Lower leg skin (tissue), 4 donors: ENCODE measurements at regions not wholly inside any gene's neighbourhood (a gene's known extent, or its start where the extent isn't known, plus 50 kb on each side); places are given as distances from the start of the nearest gene placed in this dataset.

Experiments used
- DNase-seq, 2 donors: peaks; one replicate each; pipeline ENCODE4 v3.0.0-alpha.2; 2019; ENCODE audit warnings: low spot score in 2 of 2
- H3K4me3 ChIP-seq: fragments of 200-600 bp; sonication (generic); 2 replicates; pipeline ENCODE4 v1.5.1; 2017; ENCODE audit warnings: mild to moderate bottlenecking, low read depth; ENCODE audit not compliant: poor library complexity, severe bottlenecking
- CTCF ChIP-seq, 3 donors: fragments of 450-650 bp; IDR thresholded peaks; one replicate each; pipeline ENCODE4 v1.5.1; 2016; ENCODE audit warnings: antibody characterized with exemption in 3 of 3, mild to moderate bottlenecking in 3 of 3, moderate library complexity in 2 of 3
- POLR2A ChIP-seq, 2 donors: fragments of 450-650 bp; IDR thresholded peaks; one replicate each; pipeline ENCODE4 v1.6.1; 2016 to 2017; ENCODE audit warnings: antibody characterized with exemption in 2 of 2, mild to moderate bottlenecking in 1 of 2, moderate library complexity in 1 of 2
- WGBS, 2 donors: methylation state at CpG; one replicate each; pipeline ENCODE4 v1.1.5; 2018; 5-methylcytosine and 5-hydroxymethylcytosine counted together
- intact Hi-C: fragments of 100-400 bp; cut with DNase I; formaldehyde crosslinking; loops from one replicate; pipeline ENCODE4 v1.15.0; 2023; ENCODE audit warnings: low total_unique reads

GRCh38 chr5:92923885-92924284 is 657.1 kb downstream of the NR2F1-AS1 start:
- TF ChIP-seq POLR2A (IDR thresholded peaks at IDR 0.05) (no peak), CTCF (IDR thresholded peaks at IDR 0.05) (no peak)
- intact Hi-C loops, result no loop called here
- H3K4me3 ChIP-seq, result no peak overlapping the region
- WGBS, 2 donors, result 46 to 59% methylated on average over 1 of the region's 1 CpG
- no peak for DNase-seq

- intact Hi-C loops, result no loop called here
- TF ChIP-seq POLR2A (IDR thresholded peaks at IDR 0.05), result no peak
- 67 to 86% methylated on average over 5 of the region's 5 CpGs for WGBS, 2 donors
- no peak overlapping the region for H3K4me3 ChIP-seq
- no peak for DNase-seq
These were observed 658.6 kb downstream of the NR2F1-AS1 start for GRCh38 chr5:92922231-92922967.

- DNase-seq, result no peak
- 81 to 83% methylated on average over 2 of the region's 2 CpGs for WGBS, 2 donors
- intact Hi-C loops, result no loop called here
- no peak for TF ChIP-seq POLR2A (IDR thresholded peaks at IDR 0.05)
- TF ChIP-seq CTCF (IDR thresholded peaks at IDR 0.05), result no peak
- no peak overlapping the region for H3K4me3 ChIP-seq
These were observed 664.0 kb downstream of the NR2F1-AS1 start for GRCh38 chr5:92917044-92917443.

GRCh38 chr5:92916036-92916435 is 665.0 kb downstream of the NR2F1-AS1 start:
- no peak for TF ChIP-seq CTCF (IDR thresholded peaks at IDR 0.05)
- TF ChIP-seq POLR2A (IDR thresholded peaks at IDR 0.05), result no peak
- H3K4me3 ChIP-seq, result no peak overlapping the region
- WGBS, 2 donors, result 67 to 70% methylated on average over 3 of the region's 3 CpGs
- intact Hi-C loops, result no loop called here
- no peak for DNase-seq

GRCh38 chr5:92912283-92912682 is 668.7 kb downstream of the NR2F1-AS1 start:
- WGBS, 2 donors, result 78 to 86% methylated on average over 1 of the region's 1 CpG
- H3K4me3 ChIP-seq, result no peak overlapping the region
- intact Hi-C loops, result no loop called here
- no peak for DNase-seq
- TF ChIP-seq CTCF (IDR thresholded peaks at IDR 0.05) (no peak), POLR2A (IDR thresholded peaks at IDR 0.05) (no peak)

- TF ChIP-seq POLR2A (IDR thresholded peaks at IDR 0.05), result no peak
- no peak for TF ChIP-seq CTCF (IDR thresholded peaks at IDR 0.05)
- intact Hi-C loops, result no loop called here
- DNase-seq, result no peak
- H3K4me3 ChIP-seq, result no peak overlapping the region
- WGBS, 2 donors, result 58 to 59% methylated on average over 1 of the region's 1 CpG
These were observed 669.2 kb downstream of the NR2F1-AS1 start for GRCh38 chr5:92911851-92912250.
